Ectodermal cell (in vitro differentiated cells): ENCODE measurements at regions not wholly inside any gene's neighbourhood (a gene's known extent, or its start where the extent isn't known, plus 50 kb on each side); places are given as distances from the start of the nearest gene placed in this dataset.

ENCODE experiments used
- H3K27ac ChIP-seq: 2 replicates; pipeline ENCODE4 v1.7.0; 2013; ENCODE audit warnings: mild to moderate bottlenecking, low read depth, low read length; ENCODE audit not compliant: insufficient read depth, poor library complexity, severe bottlenecking
- H3K27me3 ChIP-seq: 2 replicates; pipeline ENCODE4 v1.7.0; 2013; ENCODE audit warnings: mild to moderate bottlenecking, low read length; ENCODE audit not compliant: insufficient read depth, control insufficient read depth, poor library complexity, severe bottlenecking
- H3K36me3 ChIP-seq: one replicate; pipeline ENCODE4 v1.7.0; 2013; ENCODE audit warnings: low read length; ENCODE audit not compliant: control insufficient read depth, insufficient read depth
- H3K4me1 ChIP-seq: one replicate; pipeline ENCODE4 v1.7.0; 2013; ENCODE audit warnings: low read length; ENCODE audit not compliant: control insufficient read depth, insufficient read depth
- H3K4me3 ChIP-seq: 2 replicates; pipeline ENCODE4 v1.7.0; 2013; ENCODE audit warnings: low read depth, low read length, control low read depth; ENCODE audit not compliant: insufficient read depth
- H3K9me3 ChIP-seq: 2 replicates; pipeline ENCODE4 v1.7.0; 2013; ENCODE audit warnings: mild to moderate bottlenecking, low read length, moderate library complexity; ENCODE audit not compliant: control insufficient read depth
- WGBS, 2 experiments: methylation state at CpG; one replicate each; pipeline ENCODE4 v1.1.7; 2013; ENCODE audit warnings: missing lambda C conversion rate in 2 of 2; 5-methylcytosine and 5-hydroxymethylcytosine counted together

DNA sequence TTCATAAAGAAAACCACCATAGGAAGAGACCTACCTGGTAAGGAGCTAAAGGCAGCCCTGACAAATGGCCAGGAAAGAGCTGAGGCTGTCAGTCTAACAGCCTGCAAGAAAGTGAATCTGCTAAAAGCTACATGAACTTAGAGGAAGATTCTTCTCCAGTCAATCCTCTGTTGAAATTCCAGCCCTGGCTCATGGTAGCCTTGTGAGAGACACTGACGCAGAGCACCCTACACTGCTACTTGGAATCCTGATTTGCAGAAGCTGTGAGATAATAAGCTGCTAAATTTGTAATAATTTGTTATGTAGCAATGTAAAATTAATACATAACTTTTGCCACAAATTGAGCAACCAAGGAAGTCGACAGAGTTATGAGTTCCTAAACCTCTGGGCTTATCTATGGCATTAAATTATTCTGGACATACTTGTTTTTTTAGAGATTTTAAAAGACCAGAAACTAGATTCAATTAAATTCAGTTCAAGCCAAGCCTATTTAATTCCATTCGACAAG, 257.0 kb downstream of the ETNK1 start:
- Histone ChIP-seq H3K36me3 (no peaks in the 10 kb centered on the region), H3K4me1 (no peaks in the 10 kb centered on the region), H3K4me3 (no peak overlapping the region), H3K27me3 (no peaks in the 10 kb centered on the region), H3K9me3 (no peaks in the 10 kb centered on the region), H3K27ac (no peak overlapping the region)
- WGBS, 2 experiments = 70 to 79% methylated on average over 2 to 3 of the region's 3 CpGs

DNA sequence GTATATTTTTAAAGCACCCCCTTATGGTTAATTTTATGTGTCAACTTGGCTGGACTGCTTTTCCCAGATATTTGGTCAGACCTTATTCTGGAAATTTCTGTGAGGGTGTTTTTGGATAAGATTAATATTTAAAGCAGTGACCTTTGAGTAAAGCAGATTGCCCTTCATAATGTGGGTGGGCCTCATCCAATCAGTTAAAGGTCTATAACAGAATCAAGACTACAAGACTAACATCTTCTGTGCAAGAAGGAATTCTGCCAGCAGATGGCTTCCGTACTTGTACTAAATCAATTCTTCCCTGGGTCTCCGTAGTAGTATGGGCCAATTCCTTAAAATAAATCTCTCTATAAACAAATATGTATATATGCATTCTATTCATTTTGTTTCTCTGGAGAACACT, 257.6 kb downstream of the ETNK1 start:
- Histone ChIP-seq H3K4me3 (no peak overlapping the region), H3K27ac (no peak overlapping the region), H3K9me3 (no peaks in the 10 kb centered on the region), H3K36me3 (no peaks in the 10 kb centered on the region), H3K27me3 (no peaks in the 10 kb centered on the region), H3K4me1 (no peaks in the 10 kb centered on the region)
- 83 to 100% methylated on average over 2 of the region's 2 CpGs for WGBS, 2 experiments

DNA sequence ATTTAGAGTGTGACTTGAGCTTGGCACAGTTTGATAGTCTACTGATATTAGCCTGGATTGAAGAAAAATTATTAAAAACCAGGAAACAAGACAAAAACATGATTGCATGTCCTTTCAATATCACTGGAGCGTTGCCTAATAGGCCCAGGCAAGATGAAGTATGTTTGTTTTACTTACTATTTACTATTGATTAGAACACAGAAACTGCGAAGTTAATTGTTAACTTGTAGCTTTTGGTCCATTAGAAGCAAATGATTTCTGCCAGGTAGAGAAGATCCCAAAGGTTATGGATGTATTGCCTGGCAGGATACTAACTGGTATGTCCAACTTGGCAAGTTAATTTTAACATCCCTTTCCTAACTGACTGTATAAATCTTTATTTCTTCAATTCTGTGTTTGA, 268.9 kb downstream of the ETNK1 start:
- Histone ChIP-seq H3K4me1 (no peaks in the 10 kb centered on the region), H3K36me3 (no peaks in the 10 kb centered on the region), H3K27ac (no peak overlapping the region), H3K9me3 (no peaks in the 10 kb centered on the region), H3K27me3 (no peaks in the 10 kb centered on the region), H3K4me3 (no peak overlapping the region)
- WGBS, 2 experiments = 93% methylated on average over 2 of the region's 2 CpGs

- Histone ChIP-seq H3K27ac (no peak overlapping the region), H3K9me3 (no peaks in the 10 kb centered on the region), H3K36me3 (no peaks in the 10 kb centered on the region), H3K4me1 (no peaks in the 10 kb centered on the region), H3K4me3 (no peak overlapping the region), H3K27me3 (no peaks in the 10 kb centered on the region)
- 85 to 91% methylated on average over 3 of the region's 4 CpGs for WGBS, 2 experiments
These were observed 274.2 kb downstream of the ETNK1 start for GRCh38 chr12:22899184-22899583.

- no peaks in the 10 kb centered on the region for H3K36me3 ChIP-seq
- no peak overlapping the region for H3K4me3 ChIP-seq
- no peaks in the 10 kb centered on the region for H3K9me3 ChIP-seq
- H3K27me3 ChIP-seq = no peaks in the 10 kb centered on the region
- H3K27ac ChIP-seq = peak overlapping the region; percentile 9
- H3K4me1 ChIP-seq = no peaks in the 10 kb centered on the region
These were observed 275.4 kb downstream of the ETNK1 start for GRCh38 chr12:22900401-22900800.

- Histone ChIP-seq H3K27ac (no peak overlapping the region), H3K4me1 (no peaks in the 10 kb centered on the region), H3K9me3 (no peaks in the 10 kb centered on the region), H3K36me3 (no peaks in the 10 kb centered on the region), H3K4me3 (no peak overlapping the region), H3K27me3 (no peaks in the 10 kb centered on the region)
- 83 to 85% methylated on average over 1 of the region's 1 CpG for WGBS, 2 experiments
These were observed 279.5 kb downstream of the ETNK1 start for GRCh38 chr12:22904485-22904884.

- Histone ChIP-seq H3K36me3 (no peaks in the 10 kb centered on the region), H3K4me3 (no peak overlapping the region), H3K4me1 (peaks cover 5% of the 10 kb centered on the region), H3K27me3 (no peaks in the 10 kb centered on the region), H3K27ac (no peak overlapping the region), H3K9me3 (no peaks in the 10 kb centered on the region)
- 17 to 20% methylated on average over 2 to 3 of the region's 4 CpGs for WGBS, 2 experiments
These were observed 291.3 kb downstream of the ETNK1 start for GRCh38 chr12:22916241-22916640.

GRCh38 chr12:22916815-22917214, 291.8 kb downstream of the ETNK1 start:
- Histone ChIP-seq H3K27me3 (no peaks in the 10 kb centered on the region), H3K27ac (no peak overlapping the region), H3K36me3 (no peaks in the 10 kb centered on the region), H3K4me3 (no peak overlapping the region), H3K4me1 (peaks cover 5% of the 10 kb centered on the region), H3K9me3 (no peaks in the 10 kb centered on the region)
- WGBS, 2 experiments = 6 to 16% methylated on average over 3 to 4 of the region's 4 CpGs

- no peak overlapping the region for H3K27ac ChIP-seq
- no peaks in the 10 kb centered on the region for H3K36me3 ChIP-seq
These were observed 294.9 kb downstream of the ETNK1 start for GRCh38 chr12:22919883-22920282.

GRCh38 chr12:22923768-22924167, 298.8 kb downstream of the ETNK1 start:
- no peaks in the 10 kb centered on the region for H3K9me3 ChIP-seq
- H3K27ac ChIP-seq = no peak overlapping the region
- no peaks in the 10 kb centered on the region for H3K4me1 ChIP-seq
- H3K27me3 ChIP-seq = no peaks in the 10 kb centered on the region
- H3K36me3 ChIP-seq = no peaks in the 10 kb centered on the region
- H3K4me3 ChIP-seq = no peak overlapping the region
- 90 to 98% methylated on average over 1 to 2 of the region's 2 CpGs for WGBS, 2 experiments

More at GRCh38 chr12:22919883-22920282, 294.9 kb downstream of the ETNK1 start:
- Histone ChIP-seq H3K4me1 (peaks cover 5% of the 10 kb centered on the region), H3K4me3 (no peak overlapping the region), H3K27me3 (no peaks in the 10 kb centered on the region), H3K9me3 (no peaks in the 10 kb centered on the region)
- 95 to 96% methylated on average over 3 of the region's 3 CpGs for WGBS, 2 experiments

GRCh38 chr12:22924391-22924790, 299.4 kb downstream of the ETNK1 start:
- Histone ChIP-seq H3K27me3 (no peaks in the 10 kb centered on the region), H3K9me3 (no peaks in the 10 kb centered on the region), H3K4me1 (no peaks in the 10 kb centered on the region), H3K36me3 (no peaks in the 10 kb centered on the region), H3K27ac (no peak overlapping the region), H3K4me3 (no peak overlapping the region)
- 82 to 86% methylated on average over 2 of the region's 2 CpGs for WGBS, 2 experiments
